Trophoblast cell (in vitro differentiated cells and primary cell): ENCODE measurements at regions not wholly inside any gene's neighbourhood (a gene's known extent, or its start where the extent isn't known, plus 50 kb on each side); places are given as distances from the start of the nearest gene placed in this dataset.

ENCODE experiments used
- DNase-seq, 2 donors: peaks; one replicate each; pipeline ENCODE4 v3.0.0-alpha.2; 2016
- H2AFZ ChIP-seq: 2 replicates; pipeline ENCODE4 v1.6.1; 2013; ENCODE audit warnings: low read length, moderate library complexity, mild to moderate bottlenecking; ENCODE audit not compliant: insufficient read depth, poor library complexity
- H2AK5ac ChIP-seq: 2 replicates; pipeline ENCODE4 v1.6.1; 2013; ENCODE audit warnings: mild to moderate bottlenecking, low read length
- H2BK120ac ChIP-seq: 2 replicates; pipeline ENCODE4 v1.6.1; 2013; ENCODE audit warnings: low read length, mild to moderate bottlenecking, moderate library complexity; ENCODE audit not compliant: insufficient read depth, poor library complexity
- H2BK12ac ChIP-seq: 2 replicates; pipeline ENCODE4 v1.6.1; 2013; ENCODE audit warnings: mild to moderate bottlenecking, low read length, moderate library complexity
- H2BK5ac ChIP-seq: 2 replicates; pipeline ENCODE4 v1.6.1; 2013; ENCODE audit warnings: low read length, low read depth, moderate library complexity, mild to moderate bottlenecking; ENCODE audit not compliant: poor library complexity
- H3K14ac ChIP-seq: 2 replicates; pipeline ENCODE4 v1.6.1; 2013; ENCODE audit warnings: mild to moderate bottlenecking, low read length
- H3K18ac ChIP-seq: 2 replicates; pipeline ENCODE4 v1.6.1; 2013; ENCODE audit warnings: mild to moderate bottlenecking, low read length
- H3K23ac ChIP-seq: 2 replicates; pipeline ENCODE4 v1.6.1; 2013; ENCODE audit warnings: low read length
- H3K27ac ChIP-seq: 2 replicates; pipeline ENCODE4 v1.5.1; 2013; ENCODE audit warnings: low read depth, mild to moderate bottlenecking, inconsistent platforms, low read length, moderate library complexity
- H3K27me3 ChIP-seq: 2 replicates; pipeline ENCODE4 v1.6.1; 2013; ENCODE audit warnings: inconsistent platforms, mild to moderate bottlenecking, low read length, moderate library complexity; ENCODE audit not compliant: insufficient read depth
- H3K36me3 ChIP-seq, 2 experiments: 1 replicate in 1 of 2; 2 replicates in 1 of 2; pipeline ENCODE4 v1.6.1; 2013; ENCODE audit warnings: low read length in 2 of 2, mild to moderate bottlenecking in 2 of 2, moderate library complexity in 1 of 2; ENCODE audit not compliant: insufficient read depth in 2 of 2, control insufficient read depth in 1 of 2
- H3K4ac ChIP-seq: 2 replicates; pipeline ENCODE4 v1.6.1; 2013; ENCODE audit warnings: low read depth, mild to moderate bottlenecking, low read length, moderate library complexity
- H3K4me1 ChIP-seq, 2 experiments: 1 replicate in 1 of 2; 2 replicates in 1 of 2; pipeline ENCODE4 v1.6.1; 2013; ENCODE audit warnings: low read length in 2 of 2, mild to moderate bottlenecking in 2 of 2, moderate library complexity in 1 of 2; ENCODE audit not compliant: insufficient read depth in 2 of 2, control insufficient read depth in 1 of 2
- H3K4me2 ChIP-seq: 2 replicates; pipeline ENCODE4 v1.6.1; 2013; ENCODE audit warnings: inconsistent platforms, mild to moderate bottlenecking, low read length, moderate library complexity
- H3K4me3 ChIP-seq: 2 replicates; pipeline ENCODE4 v1.5.1; 2013; ENCODE audit warnings: mild to moderate bottlenecking, low read depth, low read length, inconsistent platforms
- H3K79me1 ChIP-seq: one replicate; pipeline ENCODE4 v1.6.1; 2013; ENCODE audit warnings: low read length
- H3K79me2 ChIP-seq: 2 replicates; pipeline ENCODE4 v1.6.1; 2013; ENCODE audit warnings: low read length, mild to moderate bottlenecking; ENCODE audit not compliant: control insufficient read depth, insufficient read depth, poor library complexity
- H3K9ac ChIP-seq: 2 replicates; pipeline ENCODE4 v1.6.1; 2013; ENCODE audit warnings: mild to moderate bottlenecking, low read length
- H3K9me3 ChIP-seq: 2 replicates; pipeline ENCODE4 v1.6.1; 2013; ENCODE audit warnings: low read depth, mild to moderate bottlenecking, control low read depth, inconsistent platforms, low read length; ENCODE audit not compliant: insufficient read depth
- H4K12ac ChIP-seq: 2 replicates; pipeline ENCODE4 v1.6.1; 2013; ENCODE audit warnings: low read depth, mild to moderate bottlenecking, low read length, moderate library complexity
- H4K8ac ChIP-seq: 2 replicates; pipeline ENCODE4 v1.6.1; 2013; ENCODE audit warnings: low read depth, mild to moderate bottlenecking, low read length, moderate library complexity
- H4K91ac ChIP-seq: one replicate; pipeline ENCODE4 v1.6.1; 2013; ENCODE audit warnings: low read depth, mild to moderate bottlenecking, low read length, moderate library complexity
- WGBS: extraction: QIAGEN DNeasy Blood & Tissue Kit; methylation state at CpG from one replicate; pipeline ENCODE4 v1.1.7; 2013; ENCODE audit warnings: missing lambda C conversion rate; ENCODE audit not compliant: insufficient read length, insufficient coverage; ENCODE audit errors: extremely low coverage; 5-methylcytosine and 5-hydroxymethylcytosine counted together

GRCh38 chr2:4715065-4715464 is 977.1 kb upstream of the SOX11 start:
- H2BK120ac ChIP-seq: no peak overlapping the region
- H3K14ac ChIP-seq: no peak overlapping the region
- no peak overlapping the region for H2AFZ ChIP-seq
- no CpG with 5 or more reads among the region's 2 CpGs for WGBS
- no peak overlapping the region for H2AK5ac ChIP-seq
- H3K4me1 ChIP-seq: no peaks in the 10 kb centered on the region
- H3K18ac ChIP-seq: no peak overlapping the region
- no peaks in the 10 kb centered on the region for H3K79me1 ChIP-seq
- H4K12ac ChIP-seq: no peak overlapping the region
- H4K91ac ChIP-seq: no peak overlapping the region
- H2BK12ac ChIP-seq: no peak overlapping the region
- no peak overlapping the region for H3K4me3 ChIP-seq
- no peak overlapping the region for H3K23ac ChIP-seq
- no peak overlapping the region for H2BK5ac ChIP-seq
- no peak overlapping the region for H3K4ac ChIP-seq
- no peaks in the 10 kb centered on the region for H3K79me2 ChIP-seq
- peak in 1 of 2 donors; percentile 1 for DNase-seq
- H4K8ac ChIP-seq: no peak overlapping the region
- no peaks in the 10 kb centered on the region for H3K36me3 ChIP-seq
- H3K9me3 ChIP-seq: no peaks in the 10 kb centered on the region
- no peak overlapping the region for H3K27ac ChIP-seq
- no peak overlapping the region for H3K9ac ChIP-seq
- no peak overlapping the region for H3K4me2 ChIP-seq
- H3K27me3 ChIP-seq: no peaks in the 10 kb centered on the region

- no peak for DNase-seq
- H4K91ac ChIP-seq: no peak overlapping the region
- no peak overlapping the region for H3K18ac ChIP-seq
- no peak overlapping the region for H3K4me3 ChIP-seq
- H2BK120ac ChIP-seq: no peak overlapping the region
- no peaks in the 10 kb centered on the region for H3K79me1 ChIP-seq
- no peak overlapping the region for H3K14ac ChIP-seq
- H3K9me3 ChIP-seq: no peaks in the 10 kb centered on the region
- no peak overlapping the region for H4K8ac ChIP-seq
- no peaks in the 10 kb centered on the region for H3K79me2 ChIP-seq
- WGBS: no CpG with 5 or more reads among the region's 4 CpGs
- no peak overlapping the region for H3K4me2 ChIP-seq
- H3K23ac ChIP-seq: no peak overlapping the region
- no peak overlapping the region for H2BK5ac ChIP-seq
- H3K9ac ChIP-seq: no peak overlapping the region
- no peaks in the 10 kb centered on the region for H3K27me3 ChIP-seq
- no peak overlapping the region for H3K27ac ChIP-seq
- no peak overlapping the region for H2AK5ac ChIP-seq
- H3K36me3 ChIP-seq: no peaks in the 10 kb centered on the region
- H2BK12ac ChIP-seq: no peak overlapping the region
- no peak overlapping the region for H2AFZ ChIP-seq
- no peak overlapping the region for H3K4ac ChIP-seq
- no peaks in the 10 kb centered on the region for H3K4me1 ChIP-seq
- no peak overlapping the region for H4K12ac ChIP-seq
These were observed 973.4 kb upstream of the SOX11 start for GRCh38 chr2:4718777-4719176.

- no peaks in the 10 kb centered on the region for H3K27me3 ChIP-seq
- H3K36me3 ChIP-seq: no peaks in the 10 kb centered on the region
- H3K4me3 ChIP-seq: no peak overlapping the region
- H4K91ac ChIP-seq: no peak overlapping the region
- H3K27ac ChIP-seq: no peak overlapping the region
- no peak overlapping the region for H2AK5ac ChIP-seq
- H3K4me1 ChIP-seq: no peaks in the 10 kb centered on the region
- H2AFZ ChIP-seq: no peak overlapping the region
- H3K23ac ChIP-seq: no peak overlapping the region
- no peak overlapping the region for H3K4ac ChIP-seq
- no peaks in the 10 kb centered on the region for H3K9me3 ChIP-seq
- no peak overlapping the region for H2BK12ac ChIP-seq
- no peak overlapping the region for H3K9ac ChIP-seq
- no peaks in the 10 kb centered on the region for H3K79me1 ChIP-seq
- no peak overlapping the region for H3K14ac ChIP-seq
- no peak overlapping the region for H3K18ac ChIP-seq
- no peak overlapping the region for H3K4me2 ChIP-seq
- H4K8ac ChIP-seq: no peak overlapping the region
- H3K79me2 ChIP-seq: no peaks in the 10 kb centered on the region
- H2BK5ac ChIP-seq: no peak overlapping the region
- no CpG with 5 or more reads among the region's 4 CpGs for WGBS
- H2BK120ac ChIP-seq: no peak overlapping the region
- no peak for DNase-seq
- H4K12ac ChIP-seq: no peak overlapping the region
These were observed 966.6 kb upstream of the SOX11 start for GRCh38 chr2:4725618-4726017.

- H3K23ac ChIP-seq: no peak overlapping the region
- H3K14ac ChIP-seq: no peak overlapping the region
- no peak overlapping the region for H2BK120ac ChIP-seq
- no peak overlapping the region for H4K91ac ChIP-seq
- H3K36me3 ChIP-seq: no peaks in the 10 kb centered on the region
- no peak for DNase-seq
- H3K27me3 ChIP-seq: no peaks in the 10 kb centered on the region
- H2BK12ac ChIP-seq: no peak overlapping the region
- no peak overlapping the region for H3K18ac ChIP-seq
- no peaks in the 10 kb centered on the region for H3K79me1 ChIP-seq
- no CpG with 5 or more reads among the region's 2 CpGs for WGBS
- no peaks in the 10 kb centered on the region for H3K4me1 ChIP-seq
- H3K4me3 ChIP-seq: no peak overlapping the region
- H2AK5ac ChIP-seq: no peak overlapping the region
- H4K8ac ChIP-seq: no peak overlapping the region
- H2BK5ac ChIP-seq: no peak overlapping the region
- H3K27ac ChIP-seq: no peak overlapping the region
- no peak overlapping the region for H2AFZ ChIP-seq
- no peaks in the 10 kb centered on the region for H3K9me3 ChIP-seq
- no peak overlapping the region for H4K12ac ChIP-seq
- no peak overlapping the region for H3K4me2 ChIP-seq
- H3K9ac ChIP-seq: no peak overlapping the region
- H3K79me2 ChIP-seq: no peaks in the 10 kb centered on the region
- no peak overlapping the region for H3K4ac ChIP-seq
These were observed 959.6 kb upstream of the SOX11 start for GRCh38 chr2:4732560-4732959.
